Right lung (tissue), 2 donors: ENCODE measurements at regions not wholly inside any gene's neighbourhood (a gene's known extent, or its start where the extent isn't known, plus 50 kb on each side); places are given as distances from the start of the nearest gene placed in this dataset.
A peak's percentile ranks its signal among the peaks of the same experiment; 100 is the strongest.
"Not testable (repeated sequence)": the region's sequence is repeated elsewhere in the genome, so short reads cannot be mapped to it uniquely, and the experiment has no call there.

ENCODE experiments used
- DNase-seq, 2 donors: peaks; one replicate each; pipeline ENCODE4 v3.0.0-alpha.2; 2013

GRCh38 chrX:55981603-55982002, 250.6 kb upstream of the KLF8 start:
- no peak for DNase-seq

- no peak for DNase-seq
Observed at GRCh38 chrX:55996649-55997048, 235.5 kb upstream of the KLF8 start.

GRCh38 chrX:56000174-56000573, 232.0 kb upstream of the KLF8 start:
- peak in 1 of 2 donors; percentile 2 for DNase-seq

DNA sequence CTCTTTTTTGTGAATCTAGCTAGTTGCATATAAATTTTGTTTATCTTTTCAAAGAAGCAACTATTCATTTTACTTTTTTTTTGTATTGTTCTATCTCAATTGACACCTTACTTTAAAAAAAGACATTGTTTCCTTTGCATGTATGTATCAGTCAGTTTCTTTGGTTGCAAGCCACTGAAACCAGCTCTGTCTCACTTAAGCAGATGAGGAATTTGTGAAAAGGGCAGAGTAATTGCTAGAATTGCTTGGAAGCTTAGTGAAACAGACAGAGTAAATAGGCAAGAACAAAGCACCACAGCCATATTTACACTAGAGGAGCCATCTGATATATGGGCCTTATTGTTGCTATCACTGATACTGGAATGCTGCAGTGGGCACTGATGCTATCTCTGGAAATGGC, 231.4 kb upstream of the KLF8 start:
- no peak for DNase-seq

DNA sequence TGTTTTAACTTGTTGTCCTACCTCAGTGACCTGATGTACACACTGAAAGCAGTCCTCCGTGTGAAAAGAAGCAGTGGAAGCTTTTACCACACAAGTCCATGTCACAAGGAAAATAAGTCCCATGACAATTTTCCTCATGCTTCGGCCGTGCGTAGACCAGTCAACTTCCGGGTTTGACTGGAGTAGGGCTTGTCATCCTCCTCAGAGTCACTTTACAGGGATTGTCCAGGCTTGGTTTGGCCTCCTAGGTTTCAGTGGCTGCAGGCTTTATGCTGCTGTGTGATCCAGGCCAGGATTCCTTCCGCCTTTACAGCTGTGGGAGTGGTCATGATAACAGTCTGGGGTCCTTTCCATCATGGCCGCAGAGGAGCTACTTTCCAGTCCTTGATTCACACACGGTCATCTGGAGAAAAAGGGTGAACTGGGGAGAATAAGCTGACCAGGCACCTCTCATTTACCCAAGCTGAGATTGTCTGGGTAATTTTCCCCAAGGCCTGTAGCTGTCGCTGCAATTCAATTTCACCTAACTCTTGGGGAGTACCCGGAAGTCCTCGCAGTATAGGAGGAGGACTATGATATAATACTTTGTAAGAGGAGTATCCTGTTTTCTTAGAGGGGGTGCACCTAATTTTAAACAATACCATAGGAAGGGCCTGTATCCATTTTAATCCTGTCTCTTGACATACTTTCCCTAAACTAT, 206.1 kb upstream of the KLF8 start:
- no peak for DNase-seq

- peak; percentile 49 to 52 for DNase-seq
Observed at GRCh38 chrX:56026815-56027214, 205.3 kb upstream of the KLF8 start.

DNA sequence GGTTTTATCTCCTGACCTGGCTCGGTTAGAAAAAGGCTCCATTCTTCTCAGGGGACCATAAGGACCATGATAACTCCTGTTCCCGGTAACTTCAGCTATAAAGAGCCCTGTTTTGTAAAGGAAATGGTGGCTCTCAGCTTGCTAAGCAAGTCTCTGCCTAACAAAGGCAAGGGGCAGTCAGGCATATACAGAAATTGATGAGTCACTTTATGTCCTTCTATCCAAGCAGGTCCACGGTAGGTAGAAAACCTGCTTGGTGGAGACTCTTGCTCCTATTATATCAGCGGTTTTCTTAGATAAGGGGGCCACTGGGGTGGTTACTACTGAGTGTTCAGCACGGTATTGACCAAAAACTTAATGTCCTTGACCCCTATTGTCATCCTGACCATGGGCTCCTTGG, 203.0 kb upstream of the KLF8 start:
- no peak for DNase-seq

DNA sequence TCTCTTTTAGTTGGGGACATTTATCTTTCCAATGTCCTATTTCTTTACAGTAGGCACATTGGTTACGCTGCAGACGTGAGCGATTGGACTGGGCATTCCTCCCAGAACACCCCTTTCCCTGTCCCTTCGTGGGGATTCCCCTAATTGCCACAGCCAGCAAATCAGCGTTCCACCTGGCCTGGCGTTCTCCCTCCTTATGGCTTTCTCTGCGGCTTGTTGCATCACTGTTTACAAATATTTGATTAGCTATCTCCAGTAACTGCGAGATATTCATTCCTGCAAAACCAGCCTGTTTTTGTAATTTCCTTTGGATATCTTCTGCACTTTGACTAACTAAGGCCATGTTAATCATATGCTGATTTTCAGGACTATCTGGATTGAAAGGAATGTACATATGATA, 202.5 kb upstream of the KLF8 start:
- no peak for DNase-seq

DNA sequence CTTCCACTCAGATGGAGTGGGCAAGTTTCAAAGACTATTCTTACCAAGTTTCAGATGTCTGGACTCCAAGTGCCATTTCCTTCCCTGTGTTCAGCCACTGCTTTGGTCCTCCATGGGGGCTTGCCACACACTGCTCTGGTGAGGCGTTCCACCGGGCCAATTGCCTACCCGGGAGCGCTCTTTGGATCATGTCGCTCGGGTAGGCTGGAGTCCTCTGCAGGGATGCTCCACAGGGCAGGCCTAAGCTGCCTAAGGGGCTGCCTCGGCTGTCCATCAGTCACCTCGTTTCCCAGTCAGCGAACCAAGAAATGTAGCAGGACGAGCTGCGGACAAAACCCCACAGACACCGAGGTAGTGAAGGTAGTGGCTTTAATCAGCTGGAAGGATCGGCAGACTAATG, 200.7 kb upstream of the KLF8 start:
- no peak for DNase-seq

- DNase-seq = no peak
Observed at GRCh38 chrX:56033495-56034180, 198.5 kb upstream of the KLF8 start.

DNA sequence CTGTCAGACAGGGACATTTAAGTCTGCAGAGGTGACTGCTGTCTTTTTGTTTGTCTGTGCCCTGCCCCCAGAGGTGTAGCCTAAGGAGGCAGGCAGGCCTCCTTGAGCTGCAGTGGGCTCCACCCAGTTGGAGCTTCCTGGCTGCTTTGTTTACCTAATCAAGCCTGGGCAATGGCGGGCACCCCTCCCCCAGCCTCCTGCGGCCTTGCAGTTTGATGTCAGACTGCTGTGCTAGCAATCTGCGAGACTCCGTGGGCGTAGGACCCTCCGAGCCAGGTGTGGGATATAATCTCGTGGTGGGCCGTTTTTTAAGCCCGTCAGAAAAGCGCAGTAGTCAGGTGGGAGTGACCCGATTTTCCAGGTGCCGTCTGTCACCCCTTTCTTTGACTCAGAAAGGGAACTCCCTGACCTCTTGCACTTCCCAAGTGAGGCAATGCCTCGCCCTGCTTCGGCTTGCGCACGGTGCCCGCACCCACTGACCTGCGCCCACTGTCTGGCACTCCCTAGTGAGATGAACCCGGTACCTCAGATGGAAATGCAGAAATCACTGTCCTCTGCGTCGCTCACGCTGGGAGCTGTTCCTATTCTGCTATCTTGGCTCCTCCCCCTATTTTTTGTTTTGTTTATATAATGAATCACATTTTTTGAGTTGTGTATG, 179.4 kb upstream of the KLF8 start:
- DNase-seq = not testable (repeated sequence)

DNA sequence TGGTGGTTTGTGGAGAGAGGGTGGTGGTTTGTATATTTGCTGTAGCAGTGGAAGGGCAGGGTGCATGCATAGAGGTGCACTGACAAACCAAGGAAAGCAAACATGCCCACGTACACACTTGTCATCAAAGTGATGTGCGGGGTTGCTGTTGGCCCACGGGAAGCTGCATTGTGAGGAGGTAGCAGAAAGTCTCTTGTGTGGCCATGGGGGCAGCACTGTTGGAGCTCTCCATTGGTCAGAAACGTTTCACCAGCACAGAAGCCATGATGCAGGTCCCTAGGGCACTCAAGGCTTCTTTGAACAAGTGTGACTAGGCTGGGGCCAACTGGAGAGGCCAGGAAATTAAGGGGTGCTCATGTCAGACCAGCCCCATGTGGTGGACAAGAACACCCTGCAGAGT, 174.8 kb upstream of the KLF8 start:
- DNase-seq = no peak

GRCh38 chrX:56066016-56066415, 166.1 kb upstream of the KLF8 start:
- no peak for DNase-seq

GRCh38 chrX:56068274-56068758, 163.8 kb upstream of the KLF8 start:
- DNase-seq = no peak

- no peak for DNase-seq
Observed at GRCh38 chrX:56069299-56069931, 162.7 kb upstream of the KLF8 start.

- DNase-seq = no peak
Observed at GRCh38 chrX:56089376-56089775, 142.8 kb upstream of the KLF8 start.

- no peak for DNase-seq
Observed at GRCh38 chrX:56099271-56099670, 132.9 kb upstream of the KLF8 start.

DNA sequence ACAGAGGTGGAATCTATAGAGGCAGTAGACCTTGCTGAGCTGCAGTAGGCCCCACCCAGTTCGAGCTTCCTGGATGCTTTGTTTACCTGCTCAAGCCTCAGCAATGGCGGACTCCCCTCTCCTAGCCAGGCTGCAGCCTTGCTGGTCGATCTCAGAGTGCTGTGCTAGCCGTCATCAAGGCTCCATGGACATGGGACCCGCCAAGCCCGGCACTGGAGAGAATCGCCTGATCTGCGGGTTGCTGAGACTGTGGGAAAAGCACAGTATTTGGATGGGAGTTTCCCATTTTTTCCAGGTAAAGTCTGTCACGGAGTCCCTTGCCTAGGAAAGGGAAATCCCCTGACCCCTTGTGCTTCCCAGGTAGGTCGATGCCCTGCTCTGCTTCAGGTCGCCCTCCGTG, 124.8 kb upstream of the KLF8 start:
- DNase-seq = no peak

- no peak for DNase-seq
Observed at GRCh38 chrX:56113785-56114436, 118.2 kb upstream of the KLF8 start.

DNA sequence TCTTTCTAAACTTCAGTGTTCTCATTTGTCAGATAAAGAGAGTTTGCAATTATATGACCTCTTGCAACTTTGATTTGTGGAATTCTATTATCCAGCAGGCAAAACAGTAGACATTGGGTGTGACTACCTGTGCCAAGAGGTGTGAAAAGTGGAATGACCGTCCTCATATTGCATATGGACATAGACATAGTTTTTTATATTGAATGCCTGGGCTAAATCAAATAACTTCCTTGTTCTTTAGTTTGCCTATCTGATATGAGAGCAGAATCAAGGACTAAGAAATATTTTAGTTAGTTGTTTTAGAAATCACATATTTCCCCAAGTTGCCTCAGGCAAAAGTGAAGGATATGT, 117.7 kb upstream of the KLF8 start:
- DNase-seq = no peak

DNA sequence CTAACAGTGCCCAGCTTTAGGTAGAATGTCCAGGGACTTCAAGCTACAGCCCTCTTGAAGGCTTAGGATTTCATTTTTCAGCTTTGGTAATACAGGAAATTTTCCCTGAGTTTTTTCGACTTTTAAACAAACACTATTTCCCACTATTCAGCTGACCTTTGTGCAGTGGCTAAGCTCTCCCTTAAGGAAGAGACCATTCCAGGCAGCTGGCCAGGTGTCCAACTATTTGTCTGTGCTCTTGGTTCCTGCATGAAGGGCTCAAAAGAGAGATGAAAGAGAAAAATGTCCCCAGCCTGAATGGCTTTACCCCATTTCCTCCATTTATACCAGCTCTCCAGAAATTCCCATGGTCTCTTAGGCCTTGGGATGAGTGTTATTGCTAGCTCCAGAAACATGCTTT, 111.9 kb upstream of the KLF8 start:
- no peak for DNase-seq

DNA sequence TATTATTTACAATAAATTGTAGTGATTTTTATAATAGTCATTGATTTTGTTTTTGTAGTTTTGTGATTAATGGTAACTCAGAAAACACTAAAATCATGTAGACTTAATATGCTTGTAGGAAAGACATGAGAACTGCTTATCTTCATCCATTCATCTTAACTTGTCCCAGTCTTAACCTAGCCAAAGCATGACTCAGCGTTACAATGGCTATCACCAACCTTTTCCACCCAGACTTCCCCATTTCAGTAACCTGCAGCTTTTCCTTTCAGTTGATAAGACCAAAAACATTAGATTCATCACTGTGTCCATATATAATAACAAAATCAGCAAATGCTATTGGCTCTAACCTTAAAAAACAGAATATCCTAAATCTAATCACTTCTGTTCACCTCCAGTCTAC, 106.2 kb upstream of the KLF8 start:
- DNase-seq = no peak
